Esophagus squamous epithelium (tissue), 4 donors: ENCODE measurements at regions not wholly inside any gene's neighbourhood (a gene's known extent, or its start where the extent isn't known, plus 50 kb on each side); places are given as distances from the start of the nearest gene placed in this dataset.

Experiments
- POLR2A ChIP-seq, 4 donors: fragments of 450-650 bp; IDR thresholded peaks; one replicate each; pipeline ENCODE4 v1.6.1; 2017; ENCODE audit warnings: antibody characterized with exemption in 4 of 4, mild to moderate bottlenecking in 4 of 4, moderate library complexity in 3 of 4
- TF ChIP-seq, protein P1 (sequence below), 6 experiments: fragments of 450-650 bp in 4 of 6; fragments of 200-600 bp in 2 of 6; sonication (generic) in 2 of 6; IDR thresholded peaks; one replicate each; pipeline ENCODE4 v1.5.1; 2016 to 2019; ENCODE audit warnings: antibody characterized with exemption in 6 of 6, mild to moderate bottlenecking in 4 of 6, moderate library complexity in 4 of 6

DNA sequence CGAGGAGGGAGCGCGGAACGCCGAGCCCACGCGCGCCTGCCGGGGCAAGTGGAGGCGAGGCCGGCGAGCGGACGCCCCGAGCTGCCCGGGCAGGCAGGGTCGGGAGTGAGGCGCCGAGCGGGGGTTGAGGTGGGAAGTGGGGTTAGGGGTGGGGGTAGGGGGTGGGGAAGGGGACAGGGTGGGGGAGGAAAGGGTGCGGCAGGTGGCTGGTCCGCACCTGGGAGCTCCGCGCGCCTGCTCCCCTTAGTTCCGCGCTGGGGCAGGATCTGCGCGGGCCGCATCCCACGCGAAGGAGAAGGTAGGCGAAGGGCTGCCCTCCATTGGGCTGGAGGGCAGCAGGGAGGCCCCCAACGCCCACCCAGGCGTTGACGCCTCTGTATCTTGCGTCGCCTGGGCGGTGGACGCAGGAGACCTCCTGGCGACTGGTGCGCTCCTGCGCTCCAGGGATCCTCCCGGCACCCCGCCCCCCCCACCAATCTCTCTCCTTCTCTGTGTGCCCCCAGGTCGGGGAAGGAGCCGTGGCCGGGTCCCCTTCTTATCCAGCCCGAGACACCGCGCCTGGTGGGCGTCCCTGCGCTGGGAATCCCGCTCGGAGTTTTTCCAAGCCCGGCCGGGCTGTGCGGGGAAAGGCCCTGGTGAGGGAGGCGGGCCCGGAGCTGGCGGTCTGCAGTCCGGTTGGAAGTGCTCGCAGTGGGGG lies 51.3 kb upstream of the AMZ2 start:
- TF ChIP-seq, protein P1, sequence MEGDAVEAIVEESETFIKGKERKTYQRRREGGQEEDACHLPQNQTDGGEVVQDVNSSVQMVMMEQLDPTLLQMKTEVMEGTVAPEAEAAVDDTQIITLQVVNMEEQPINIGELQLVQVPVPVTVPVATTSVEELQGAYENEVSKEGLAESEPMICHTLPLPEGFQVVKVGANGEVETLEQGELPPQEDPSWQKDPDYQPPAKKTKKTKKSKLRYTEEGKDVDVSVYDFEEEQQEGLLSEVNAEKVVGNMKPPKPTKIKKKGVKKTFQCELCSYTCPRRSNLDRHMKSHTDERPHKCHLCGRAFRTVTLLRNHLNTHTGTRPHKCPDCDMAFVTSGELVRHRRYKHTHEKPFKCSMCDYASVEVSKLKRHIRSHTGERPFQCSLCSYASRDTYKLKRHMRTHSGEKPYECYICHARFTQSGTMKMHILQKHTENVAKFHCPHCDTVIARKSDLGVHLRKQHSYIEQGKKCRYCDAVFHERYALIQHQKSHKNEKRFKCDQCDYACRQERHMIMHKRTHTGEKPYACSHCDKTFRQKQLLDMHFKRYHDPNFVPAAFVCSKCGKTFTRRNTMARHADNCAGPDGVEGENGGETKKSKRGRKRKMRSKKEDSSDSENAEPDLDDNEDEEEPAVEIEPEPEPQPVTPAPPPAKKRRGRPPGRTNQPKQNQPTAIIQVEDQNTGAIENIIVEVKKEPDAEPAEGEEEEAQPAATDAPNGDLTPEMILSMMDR (IDR thresholded peaks at IDR 0.05), result no peak
- TF ChIP-seq POLR2A (IDR thresholded peaks at IDR 0.05), result no peak
